GM12865 (cell line): ENCODE measurements at regions not wholly inside any gene's neighbourhood (a gene's known extent, or its start where the extent isn't known, plus 50 kb on each side); places are given as distances from the start of the nearest gene placed in this dataset.

ENCODE experiments used
- DNase-seq: peaks from one replicate; pipeline ENCODE4 v3.0.0; 2010; ENCODE audit warnings: low read depth
- H3K4me3 ChIP-seq: 2 replicates; pipeline ENCODE4 v1.5.1; 2011; ENCODE audit warnings: mild to moderate bottlenecking, low read depth, low read length, control low read depth
- TF ChIP-seq, protein P1 (sequence below): IDR thresholded peaks from 2 replicates; pipeline ENCODE4 v1.5.1; 2011; ENCODE audit warnings: low read length, control low read depth, low read depth, inconsistent platforms; ENCODE audit not compliant: insufficient read depth; ENCODE audit errors: missing control alignments

- TF ChIP-seq, protein P1, sequence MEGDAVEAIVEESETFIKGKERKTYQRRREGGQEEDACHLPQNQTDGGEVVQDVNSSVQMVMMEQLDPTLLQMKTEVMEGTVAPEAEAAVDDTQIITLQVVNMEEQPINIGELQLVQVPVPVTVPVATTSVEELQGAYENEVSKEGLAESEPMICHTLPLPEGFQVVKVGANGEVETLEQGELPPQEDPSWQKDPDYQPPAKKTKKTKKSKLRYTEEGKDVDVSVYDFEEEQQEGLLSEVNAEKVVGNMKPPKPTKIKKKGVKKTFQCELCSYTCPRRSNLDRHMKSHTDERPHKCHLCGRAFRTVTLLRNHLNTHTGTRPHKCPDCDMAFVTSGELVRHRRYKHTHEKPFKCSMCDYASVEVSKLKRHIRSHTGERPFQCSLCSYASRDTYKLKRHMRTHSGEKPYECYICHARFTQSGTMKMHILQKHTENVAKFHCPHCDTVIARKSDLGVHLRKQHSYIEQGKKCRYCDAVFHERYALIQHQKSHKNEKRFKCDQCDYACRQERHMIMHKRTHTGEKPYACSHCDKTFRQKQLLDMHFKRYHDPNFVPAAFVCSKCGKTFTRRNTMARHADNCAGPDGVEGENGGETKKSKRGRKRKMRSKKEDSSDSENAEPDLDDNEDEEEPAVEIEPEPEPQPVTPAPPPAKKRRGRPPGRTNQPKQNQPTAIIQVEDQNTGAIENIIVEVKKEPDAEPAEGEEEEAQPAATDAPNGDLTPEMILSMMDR: no peak
- no peak for DNase-seq
These were observed 283.2 kb downstream of the RPAP3 start for GRCh38 chr12:47422611-47423010.

GRCh38 chr12:47419497-47419896 lies 286.3 kb downstream of the RPAP3 start:
- H3K4me3 ChIP-seq: no peak overlapping the region
- no peak for DNase-seq
- TF ChIP-seq, protein P1: no peak

More at GRCh38 chr12:47422611-47423010, 283.2 kb downstream of the RPAP3 start:
- no peak overlapping the region for H3K4me3 ChIP-seq

GRCh38 chr12:47417955-47418354 lies 287.9 kb downstream of the RPAP3 start:
- TF ChIP-seq, protein P1: no peak
- no peak overlapping the region for H3K4me3 ChIP-seq
- DNase-seq: no peak

GRCh38 chr12:47417121-47417520 lies 288.7 kb downstream of the RPAP3 start:
- DNase-seq: no peak
- H3K4me3 ChIP-seq: no peak overlapping the region
- TF ChIP-seq, protein P1: no peak

GRCh38 chr12:47415054-47415453 lies 290.8 kb downstream of the RPAP3 start:
- H3K4me3 ChIP-seq: no peak overlapping the region
- TF ChIP-seq, protein P1: no peak
- no peak for DNase-seq

DNA sequence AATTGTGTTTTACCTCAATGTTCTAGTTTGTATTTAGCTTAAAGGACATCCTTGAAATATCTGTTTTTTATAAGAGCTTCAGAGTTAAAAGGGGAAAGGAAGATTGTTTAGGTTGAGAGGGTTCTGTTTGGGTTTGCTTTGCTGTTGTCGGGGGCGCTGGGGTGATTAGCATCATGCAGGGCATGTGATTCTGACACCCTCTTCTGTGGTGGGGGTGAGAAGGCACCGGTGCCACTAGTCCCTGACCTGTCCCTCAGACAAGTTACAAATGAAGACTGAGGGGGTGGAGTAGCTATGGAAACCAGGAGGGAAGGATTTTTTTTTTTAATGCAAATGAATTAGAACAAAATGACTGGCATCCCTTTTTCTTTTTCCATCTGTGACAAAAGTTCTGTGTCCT lies 291.3 kb downstream of the RPAP3 start:
- TF ChIP-seq, protein P1: no peak
- no peak overlapping the region for H3K4me3 ChIP-seq
- DNase-seq: no peak

DNA sequence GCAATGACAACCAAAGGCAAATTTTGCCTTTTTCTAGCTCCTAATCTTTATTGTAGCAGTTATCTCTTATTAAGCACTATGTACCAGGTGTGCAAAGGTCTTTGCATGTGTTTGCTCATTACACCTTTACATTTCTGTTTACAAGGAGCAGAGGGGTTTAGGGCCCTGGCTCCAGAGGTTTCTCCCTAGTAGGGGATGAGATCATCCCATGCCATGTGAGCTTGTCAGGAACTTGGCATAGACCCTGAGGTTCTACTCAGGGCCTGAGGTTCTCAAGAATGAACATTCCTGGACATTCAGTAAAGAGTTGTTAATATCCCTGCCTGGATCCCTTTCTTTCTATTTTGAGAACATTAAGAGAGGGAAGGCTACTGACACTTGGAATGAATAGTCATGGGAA lies 292.0 kb downstream of the RPAP3 start:
- TF ChIP-seq, protein P1: no peak
- no peak for DNase-seq
- H3K4me3 ChIP-seq: no peak overlapping the region
